Sigmoid colon (tissue), 6 donors: ENCODE measurements at regions not wholly inside any gene's neighbourhood (a gene's known extent, or its start where the extent isn't known, plus 50 kb on each side); places are given as distances from the start of the nearest gene placed in this dataset.

ENCODE experiments used
- DNase-seq: peaks from one replicate; pipeline ENCODE4 v3.0.0-alpha.2; 2019
- H3K27ac ChIP-seq, 4 donors: fragments of 200-600 bp; sonication (generic); one replicate each; pipeline ENCODE4 v1.5.1; 2016 to 2019; ENCODE audit warnings: mild to moderate bottlenecking in 1 of 4
- H3K27me3 ChIP-seq, 3 donors: fragments of 200-600 bp; sonication (generic); one replicate each; pipeline ENCODE4 v1.5.1; 2019; ENCODE audit warnings: mild to moderate bottlenecking in 1 of 3
- H3K36me3 ChIP-seq, 4 donors: fragments of 200-600 bp; sonication (generic); one replicate each; pipeline ENCODE4 v1.5.1; 2016 to 2019
- H3K4me1 ChIP-seq, 4 donors: fragments of 200-600 bp; sonication (generic); one replicate each; pipeline ENCODE4 v1.5.1; 2017 to 2019
- H3K4me3 ChIP-seq, 4 donors: fragments of 200-600 bp; sonication (generic); one replicate each; pipeline ENCODE4 v1.5.1; 2017 to 2019; ENCODE audit warnings: mild to moderate bottlenecking in 2 of 4, moderate library complexity in 1 of 4
- H3K9me3 ChIP-seq, 4 donors: fragments of 200-600 bp in 3 of 4; sonication (generic) in 3 of 4; one replicate each; pipeline versions ENCODE4 v1.5.1 to v1.6.1; 2013 to 2019
- EP300 ChIP-seq, 4 donors: sonication (generic); formaldehyde crosslinking; IDR thresholded peaks; one replicate each; pipeline ENCODE4 v1.6.1; 2017; ENCODE audit warnings: antibody characterized with exemption in 4 of 4
- POLR2A ChIP-seq, 2 donors: fragments of 450-650 bp; IDR thresholded peaks; one replicate each; pipeline ENCODE4 v1.6.1; 2016; ENCODE audit warnings: antibody characterized with exemption in 2 of 2, mild to moderate bottlenecking in 2 of 2, moderate library complexity in 2 of 2
- POLR2AphosphoS5 ChIP-seq, 4 donors: sonication (generic); formaldehyde crosslinking; IDR thresholded peaks; one replicate each; pipeline ENCODE4 v1.6.1; 2017; ENCODE audit warnings: antibody characterized with exemption in 4 of 4
- WGBS, 2 donors: extraction: QIAGEN DNeasy Blood & Tissue Kit; methylation state at CpG; one replicate each; pipeline ENCODE4 v1.1.7; 2013; 5-methylcytosine and 5-hydroxymethylcytosine counted together
- intact Hi-C: fragments of 100-400 bp; cut with DNase I; formaldehyde crosslinking; loops from one replicate; pipeline ENCODE4 v1.15.1; 2023
- TF ChIP-seq, protein P1 (sequence below), 4 experiments: fragments of 450-650 bp in 3 of 4; fragments of 200-600 bp in 1 of 4; IDR thresholded peaks; one replicate each; pipeline ENCODE4 v1.5.1; 2016 to 2019; ENCODE audit warnings: antibody characterized with exemption in 4 of 4, mild to moderate bottlenecking in 3 of 4, moderate library complexity in 2 of 4
- donor health status: healthy with polysubstance abuse.
- donor health status: healthy.

DNA sequence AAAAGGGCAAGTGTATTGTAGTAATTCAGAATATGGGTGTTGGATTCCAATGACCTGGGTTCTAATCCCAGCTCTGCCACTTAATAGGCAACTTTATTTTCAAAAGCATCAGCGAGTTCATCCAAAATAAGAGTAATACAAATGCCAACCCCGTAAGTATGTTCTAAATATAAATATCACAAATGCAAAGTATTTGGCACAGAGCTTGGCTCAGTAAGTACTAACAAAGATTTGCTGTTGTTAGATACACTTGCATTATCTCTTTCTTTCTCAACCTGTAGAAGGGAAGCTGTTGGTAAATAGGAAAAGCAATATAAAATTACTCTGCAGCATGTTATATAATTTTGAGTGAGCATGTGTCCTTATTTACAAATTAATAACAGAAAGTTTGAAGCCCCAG is 1302.6 kb upstream of the FAM98A start:
- Histone ChIP-seq H3K4me1 (peaks cover 0 to 8% (median 0%) of the 10 kb centered on the region in 4 donors), H3K27ac (no peak overlapping the region), H3K4me3 (no peak overlapping the region), H3K36me3 (no peaks in the 10 kb centered on the region), H3K27me3 (no peaks in the 10 kb centered on the region), H3K9me3 (no peaks in the 10 kb centered on the region)
- TF ChIP-seq POLR2AphosphoS5 (IDR thresholded peaks at IDR 0.05) (no peak), EP300 (IDR thresholded peaks at IDR 0.05) (no peak), POLR2A (IDR thresholded peaks at IDR 0.05) (no peak)
- TF ChIP-seq, protein P1, sequence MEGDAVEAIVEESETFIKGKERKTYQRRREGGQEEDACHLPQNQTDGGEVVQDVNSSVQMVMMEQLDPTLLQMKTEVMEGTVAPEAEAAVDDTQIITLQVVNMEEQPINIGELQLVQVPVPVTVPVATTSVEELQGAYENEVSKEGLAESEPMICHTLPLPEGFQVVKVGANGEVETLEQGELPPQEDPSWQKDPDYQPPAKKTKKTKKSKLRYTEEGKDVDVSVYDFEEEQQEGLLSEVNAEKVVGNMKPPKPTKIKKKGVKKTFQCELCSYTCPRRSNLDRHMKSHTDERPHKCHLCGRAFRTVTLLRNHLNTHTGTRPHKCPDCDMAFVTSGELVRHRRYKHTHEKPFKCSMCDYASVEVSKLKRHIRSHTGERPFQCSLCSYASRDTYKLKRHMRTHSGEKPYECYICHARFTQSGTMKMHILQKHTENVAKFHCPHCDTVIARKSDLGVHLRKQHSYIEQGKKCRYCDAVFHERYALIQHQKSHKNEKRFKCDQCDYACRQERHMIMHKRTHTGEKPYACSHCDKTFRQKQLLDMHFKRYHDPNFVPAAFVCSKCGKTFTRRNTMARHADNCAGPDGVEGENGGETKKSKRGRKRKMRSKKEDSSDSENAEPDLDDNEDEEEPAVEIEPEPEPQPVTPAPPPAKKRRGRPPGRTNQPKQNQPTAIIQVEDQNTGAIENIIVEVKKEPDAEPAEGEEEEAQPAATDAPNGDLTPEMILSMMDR (IDR thresholded peaks at IDR 0.05), result no peak
- no peak for DNase-seq
- intact Hi-C loops, result no loop called here
- 87 to 90% methylated on average over 2 of the region's 2 CpGs for WGBS, 2 donors

DNA sequence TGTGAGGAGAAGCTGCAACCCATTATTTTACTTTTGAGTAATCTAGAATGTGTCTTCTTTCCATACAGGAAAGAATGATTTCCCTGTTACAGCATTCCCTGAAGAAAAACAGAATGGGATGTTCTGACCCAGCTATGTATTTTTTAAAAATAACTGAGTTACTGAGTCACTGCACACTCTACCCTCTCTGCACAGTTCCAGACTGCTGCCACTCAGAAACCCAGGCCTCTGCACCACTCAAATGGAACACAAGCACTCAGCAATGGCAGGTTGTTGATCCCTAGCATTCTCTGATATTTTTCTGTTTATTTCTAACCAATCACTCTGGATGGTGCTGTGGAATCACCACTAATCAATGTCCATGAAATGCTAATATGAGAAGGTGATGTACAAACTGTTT is 1300.0 kb upstream of the FAM98A start:
- H3K27ac ChIP-seq, result no peak overlapping the region

DNA sequence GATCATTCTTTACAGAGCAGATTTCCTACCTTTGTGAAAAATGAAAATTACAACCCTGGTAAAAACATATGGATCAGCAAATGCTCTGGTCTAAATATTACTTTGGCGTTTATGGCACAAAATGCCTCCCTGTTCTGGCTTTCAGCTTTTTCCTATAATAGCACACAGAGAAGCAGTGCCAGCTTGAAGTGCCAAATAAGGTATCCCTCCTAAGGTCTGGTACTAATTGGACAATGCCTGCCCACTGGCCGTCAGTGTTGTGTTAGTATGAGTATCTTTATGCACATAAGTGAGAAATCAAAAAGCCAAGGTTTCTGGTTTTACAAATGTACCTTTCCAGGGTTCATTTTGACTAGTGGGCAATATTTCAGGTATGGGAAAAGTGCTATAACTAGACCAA is 1293.7 kb upstream of the FAM98A start:
- intact Hi-C loops, result no loop called here
- no peaks in the 10 kb centered on the region for H3K27me3 ChIP-seq
- no peaks in the 10 kb centered on the region for H3K36me3 ChIP-seq
- H3K4me3 ChIP-seq, result no peak overlapping the region
- DNase-seq, result no peak
- TF ChIP-seq POLR2AphosphoS5 (IDR thresholded peaks at IDR 0.05) (no peak), POLR2A (IDR thresholded peaks at IDR 0.05) (no peak), EP300 (IDR thresholded peaks at IDR 0.05) (no peak)
- TF ChIP-seq, protein P1 (IDR thresholded peaks at IDR 0.05), result no peak
- peaks cover 0 to 6% (median 0%) of the 10 kb centered on the region in 4 donors for H3K4me1 ChIP-seq
- WGBS, 2 donors, result 78 to 86% methylated on average over 2 of the region's 2 CpGs
- H3K27ac ChIP-seq, result peak overlapping the region in 2 of 4 donors; percentile 16 to 55
- H3K9me3 ChIP-seq, result no peaks in the 10 kb centered on the region

More for the DNA sequence above, 1300.0 kb upstream of the FAM98A start:
- Histone ChIP-seq H3K27me3 (no peaks in the 10 kb centered on the region), H3K4me1 (peaks cover 0 to 8% (median 0%) of the 10 kb centered on the region in 4 donors), H3K9me3 (no peaks in the 10 kb centered on the region), H3K4me3 (no peak overlapping the region), H3K36me3 (no peaks in the 10 kb centered on the region)
- no peak for DNase-seq
- TF ChIP-seq, protein P1 (IDR thresholded peaks at IDR 0.05), result no peak
- TF ChIP-seq EP300 (IDR thresholded peaks at IDR 0.05) (no peak), POLR2A (IDR thresholded peaks at IDR 0.05) (no peak), POLR2AphosphoS5 (IDR thresholded peaks at IDR 0.05) (no peak)
- intact Hi-C loops, result no loop called here

DNA sequence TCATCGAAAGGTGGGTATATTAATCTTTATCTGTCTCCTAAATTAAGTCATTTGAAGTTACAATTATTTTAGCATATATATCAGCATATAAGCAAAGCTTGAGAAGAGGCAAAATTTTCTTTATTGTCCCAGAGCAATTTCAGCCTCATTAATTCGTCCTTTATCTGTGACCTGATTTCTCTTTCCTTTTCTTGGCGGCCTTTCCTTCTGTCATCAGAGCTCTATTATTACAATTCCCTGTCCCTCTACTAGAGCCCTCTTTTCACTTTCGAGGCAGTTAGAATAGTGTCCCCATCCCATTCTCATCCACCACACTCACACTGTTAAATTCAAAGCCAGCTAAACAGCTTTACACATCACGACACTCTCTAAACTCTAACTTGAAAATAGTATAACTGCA is 1293.2 kb upstream of the FAM98A start:
- DNase-seq, result no peak
- intact Hi-C loops, result no loop called here
- Histone ChIP-seq H3K36me3 (no peaks in the 10 kb centered on the region), H3K4me3 (no peak overlapping the region), H3K9me3 (no peaks in the 10 kb centered on the region), H3K27me3 (no peaks in the 10 kb centered on the region), H3K4me1 (peaks cover 0 to 6% (median 0%) of the 10 kb centered on the region in 4 donors), H3K27ac (peak overlapping the region in 2 of 4 donors; percentile 16 to 55)
- TF ChIP-seq EP300 (IDR thresholded peaks at IDR 0.05) (no peak), POLR2A (IDR thresholded peaks at IDR 0.05) (no peak), POLR2AphosphoS5 (IDR thresholded peaks at IDR 0.05) (no peak)
- TF ChIP-seq, protein P1 (IDR thresholded peaks at IDR 0.05), result no peak
- 87 to 88% methylated on average over 5 of the region's 5 CpGs for WGBS, 2 donors

DNA sequence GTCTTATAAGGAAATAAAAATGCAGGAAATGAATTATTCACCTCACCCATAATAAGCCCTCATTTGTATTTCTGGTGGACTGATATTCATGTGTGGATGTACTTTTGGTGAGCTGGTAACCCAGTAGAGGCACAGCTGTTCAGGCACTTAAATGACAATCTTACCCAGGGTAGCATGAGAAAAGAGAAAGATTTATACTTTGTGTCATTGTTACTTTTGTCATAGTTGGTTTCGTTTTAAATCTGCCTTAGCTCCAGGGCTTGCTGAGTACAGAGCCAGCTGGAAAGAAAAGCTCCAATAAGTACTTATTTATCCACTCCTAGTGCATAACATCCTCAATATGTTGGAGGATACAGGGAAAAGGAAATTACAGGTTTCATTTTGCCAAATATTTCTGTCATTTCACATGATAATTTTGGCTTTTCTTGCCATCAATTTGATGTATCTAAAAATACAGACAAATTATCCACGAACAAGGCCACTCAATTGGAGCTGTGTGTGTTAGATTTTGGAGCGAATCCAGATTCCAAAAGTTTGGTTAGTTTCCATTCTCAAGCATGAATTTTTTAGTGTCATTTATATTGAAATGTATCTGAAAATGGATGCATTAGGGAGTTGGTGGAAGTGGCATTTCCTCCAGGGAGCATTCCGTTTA is 1276.1 kb upstream of the FAM98A start:
- intact Hi-C loops, result no loop called here
- H3K27me3 ChIP-seq, result no peaks in the 10 kb centered on the region
- 66 to 80% methylated on average over 4 of the region's 4 CpGs for WGBS, 2 donors
- no peaks in the 10 kb centered on the region for H3K4me1 ChIP-seq
- no peak overlapping the region for H3K4me3 ChIP-seq
- no peaks in the 10 kb centered on the region for H3K9me3 ChIP-seq
- no peak for DNase-seq
- no peak overlapping the region for H3K27ac ChIP-seq
- no peaks in the 10 kb centered on the region for H3K36me3 ChIP-seq
- no peak for TF ChIP-seq POLR2A (IDR thresholded peaks at IDR 0.05)
- no peak for TF ChIP-seq EP300 (IDR thresholded peaks at IDR 0.05)
- TF ChIP-seq, protein P1 (IDR thresholded peaks at IDR 0.05), result no peak
